Islet precursor cell (in vitro differentiated cells): ENCODE measurements at regions not wholly inside any gene's neighbourhood (a gene's known extent, or its start where the extent isn't known, plus 50 kb on each side); places are given as distances from the start of the nearest gene placed in this dataset.
"Not testable (repeated sequence)": the region's sequence is repeated elsewhere in the genome, so short reads cannot be mapped to it uniquely, and the experiment has no call there.

Source experiments
- DNase-seq: peaks from one replicate; pipeline ENCODE4 v3.0.0-alpha.2; 2018

DNA sequence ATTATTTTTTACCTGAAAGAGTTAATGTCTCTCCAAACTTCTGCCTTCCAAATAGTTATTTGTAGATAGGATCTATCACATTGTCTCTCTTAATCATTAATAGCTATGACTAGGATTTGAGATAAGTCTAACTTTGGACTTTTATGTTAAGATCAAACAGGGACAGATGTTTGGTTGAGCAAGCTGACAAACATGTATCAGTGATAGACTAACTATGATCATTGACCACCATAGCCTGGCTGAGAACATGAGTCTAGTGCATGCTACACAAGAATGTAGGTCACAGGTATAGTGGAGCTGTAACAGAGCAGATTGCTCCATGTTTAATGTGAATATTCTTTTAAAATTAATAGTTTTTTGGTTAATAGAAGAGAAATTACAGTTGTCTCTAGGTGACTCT, 52.0 kb downstream of the SYT15B start:
- not testable (repeated sequence) for DNase-seq

DNA sequence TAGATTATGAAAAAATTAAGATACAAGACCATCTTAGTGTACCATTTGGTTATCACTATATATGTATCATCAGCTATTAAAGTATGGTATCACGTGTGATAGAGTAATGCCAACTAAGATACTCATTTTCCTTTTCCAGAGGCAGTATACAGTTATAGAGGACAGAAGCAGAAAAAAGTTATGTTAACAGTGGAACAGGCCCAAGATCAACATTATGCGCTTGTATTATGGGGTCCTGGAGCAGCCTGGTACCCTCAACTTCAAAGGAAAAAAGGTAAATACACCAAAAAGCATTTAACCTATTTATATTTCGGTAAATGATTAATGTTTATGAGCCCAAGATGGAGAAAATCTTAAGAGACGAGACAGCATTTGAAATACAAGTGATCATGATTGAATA, 52.9 kb downstream of the SYT15B start:
- DNase-seq = not testable (repeated sequence)

DNA sequence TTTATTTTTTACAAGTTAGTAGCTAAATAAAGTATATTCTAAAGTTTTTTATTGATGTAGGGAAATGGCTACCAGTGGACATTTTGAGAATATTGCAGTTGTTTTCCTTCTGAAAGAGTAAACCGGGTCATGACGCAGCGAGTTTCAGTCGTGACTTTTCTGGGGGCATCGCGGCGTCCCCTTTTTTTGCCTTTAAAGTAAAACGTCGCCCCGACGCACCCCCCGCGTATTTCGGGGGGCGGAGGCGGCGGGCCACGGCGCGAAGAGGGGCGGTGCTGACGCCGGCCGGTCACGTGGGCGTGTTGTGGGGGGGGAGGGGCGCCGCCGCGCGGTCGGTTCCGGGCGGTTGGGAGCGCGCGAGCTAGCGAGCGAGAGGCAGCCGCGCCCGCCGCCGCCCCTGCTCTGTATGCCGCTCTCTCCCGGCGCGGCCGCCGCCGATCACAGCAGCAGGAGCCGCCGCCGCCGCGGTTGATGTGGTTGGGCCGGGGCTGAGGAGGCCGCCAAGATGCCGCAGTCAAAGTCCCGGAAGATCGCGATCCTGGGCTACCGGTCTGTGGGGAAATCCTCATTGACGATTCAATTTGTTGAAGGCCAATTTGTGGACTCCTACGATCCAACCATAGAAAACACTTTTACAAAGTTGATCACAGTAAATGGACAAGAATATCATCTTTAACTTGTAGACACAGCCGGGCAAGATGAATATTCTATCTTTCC, 57.5 kb downstream of the SYT15B start:
- DNase-seq = not testable (repeated sequence)

DNA sequence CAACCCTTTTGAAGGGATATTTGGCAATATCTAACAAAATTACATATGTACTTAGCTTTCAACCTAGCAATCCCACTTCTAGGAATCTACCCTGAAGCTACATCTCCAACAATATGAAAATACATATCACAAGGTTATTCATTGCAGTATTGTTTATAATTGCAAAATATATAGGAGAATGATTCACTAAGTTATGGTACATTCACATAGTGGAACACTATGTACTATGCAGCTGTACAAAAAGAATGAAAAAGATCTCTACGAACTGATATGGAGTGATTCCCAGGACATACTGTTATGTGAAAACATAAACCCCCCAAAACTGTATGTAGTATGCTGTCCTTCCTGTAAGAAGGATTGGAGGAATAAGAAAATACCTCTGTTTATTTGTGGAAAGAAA, 62.1 kb downstream of the SYT15B start:
- not testable (repeated sequence) for DNase-seq

DNA sequence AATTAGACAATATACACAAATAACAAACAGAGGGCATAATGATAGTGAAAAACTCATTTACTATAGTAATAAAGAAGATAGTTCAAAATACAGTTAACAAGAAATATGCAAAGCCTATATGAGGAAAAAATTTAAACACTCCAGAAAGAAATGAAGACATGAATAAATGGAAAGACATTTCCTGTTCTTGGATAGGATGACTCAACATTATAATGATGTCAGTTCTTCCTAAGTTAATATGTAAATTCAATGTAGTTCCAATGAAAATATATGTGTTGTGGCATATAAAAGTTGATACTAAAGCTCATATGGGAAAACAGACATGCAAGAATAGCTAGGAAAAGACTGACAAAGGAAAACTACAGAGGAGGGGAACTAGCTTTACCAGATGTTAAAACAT, 63.5 kb downstream of the SYT15B start:
- not testable (repeated sequence) for DNase-seq

DNA sequence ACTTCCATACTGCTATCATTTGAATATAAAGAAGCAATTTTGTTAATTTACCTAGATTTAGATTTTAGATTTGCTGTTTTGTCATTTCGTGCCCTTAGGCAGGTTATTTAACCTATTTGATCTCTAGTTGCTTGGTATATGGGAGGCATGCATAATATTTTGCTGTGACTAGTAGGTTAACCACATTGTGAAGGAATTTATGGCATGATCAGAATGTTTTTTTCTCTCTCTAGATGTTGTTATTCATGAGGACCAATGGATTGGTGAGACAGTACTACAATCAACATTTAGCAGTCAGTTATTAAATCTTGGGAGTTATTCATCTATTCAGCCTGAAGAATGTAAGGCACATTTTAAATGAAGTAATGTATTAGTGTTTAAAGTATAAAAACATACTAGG, 67.2 kb downstream of the SYT15B start:
- not testable (repeated sequence) for DNase-seq

DNA sequence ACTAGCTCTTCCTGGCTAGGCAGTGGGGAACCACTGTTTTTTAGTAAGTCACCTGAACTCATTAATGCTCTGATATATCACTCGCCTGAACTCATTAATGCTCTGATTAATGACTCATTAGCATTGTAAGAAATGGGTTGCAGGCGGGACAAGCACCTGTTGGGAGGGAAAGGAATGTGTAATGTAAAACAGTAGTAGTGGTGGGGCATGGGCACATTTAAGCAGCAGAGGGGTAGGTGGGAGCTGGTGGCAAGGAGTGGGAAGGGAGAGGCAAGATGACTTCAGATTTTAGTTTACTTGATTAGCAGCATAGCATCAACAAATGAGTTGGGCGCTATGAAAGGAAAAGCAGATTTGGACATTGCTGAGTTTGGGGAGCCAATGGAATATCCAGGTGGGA, 68.2 kb downstream of the SYT15B start:
- not testable (repeated sequence) for DNase-seq

DNA sequence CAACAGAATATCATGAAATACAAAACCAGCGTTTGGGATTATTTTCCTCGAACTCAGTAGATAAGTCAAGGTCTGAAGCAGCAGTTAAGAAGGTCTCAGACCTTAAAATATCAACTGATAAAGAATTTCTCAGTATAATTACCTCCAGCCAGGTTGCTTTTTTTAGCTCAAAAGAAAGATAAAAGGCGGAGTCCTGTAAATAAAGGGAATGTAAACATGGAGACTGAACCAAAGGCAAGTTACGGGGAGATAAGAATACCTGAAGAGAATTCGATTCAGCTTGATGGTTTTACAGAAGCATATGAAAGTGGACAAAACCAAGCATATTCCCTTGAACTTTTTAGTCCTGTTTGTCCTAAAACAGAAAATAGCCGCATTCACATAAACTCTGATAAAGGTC, 73.1 kb downstream of the SYT15B start:
- not testable (repeated sequence) for DNase-seq

DNA sequence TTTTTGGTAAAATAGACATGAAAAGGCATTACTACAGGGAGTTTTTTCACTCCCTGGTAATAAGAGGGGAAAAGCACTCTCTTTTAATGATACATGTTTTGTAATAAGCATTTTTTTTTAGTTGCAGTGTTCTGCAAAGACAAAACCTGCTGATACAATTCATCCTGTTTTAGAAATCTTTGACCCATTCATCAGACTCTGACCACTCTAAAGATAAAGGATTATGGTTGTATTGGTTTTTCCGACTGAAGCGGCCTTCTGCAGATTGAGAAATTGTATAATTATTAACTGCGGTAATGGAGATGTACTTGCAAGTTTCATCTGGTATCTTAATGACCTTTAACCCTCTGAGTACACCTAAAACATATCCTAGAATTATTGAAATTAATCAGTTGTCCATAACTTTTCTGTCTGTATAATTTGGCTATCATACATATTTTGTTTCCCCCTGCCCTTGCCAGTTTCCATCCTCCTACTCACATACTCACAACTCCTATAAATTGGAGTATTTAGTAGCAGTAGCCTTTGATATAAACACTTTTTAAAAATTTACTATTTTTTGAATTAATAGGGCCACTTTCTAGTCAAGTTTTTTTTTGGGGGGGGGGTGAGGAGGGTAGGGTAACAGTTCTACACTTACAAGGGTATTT, 79.4 kb downstream of the SYT15B start:
- DNase-seq = not testable (repeated sequence)

DNA sequence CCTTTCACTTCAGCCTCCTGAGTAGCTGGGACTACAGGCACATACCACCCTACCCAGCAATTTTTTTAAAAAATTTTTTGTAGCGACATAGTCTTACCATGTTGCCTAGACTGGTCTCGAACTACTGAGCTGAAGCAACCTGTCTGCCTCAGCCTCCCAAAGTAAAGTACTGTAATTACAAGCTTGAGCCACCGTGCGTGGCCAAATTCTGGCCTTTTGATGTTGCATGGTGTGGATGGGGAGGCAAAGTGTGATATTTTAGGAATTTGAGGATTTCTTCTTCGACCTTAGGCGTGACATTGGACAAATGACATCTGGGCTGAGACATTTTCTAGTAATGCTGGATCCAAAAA, 81.8 kb downstream of the SYT15B start:
- not testable (repeated sequence) for DNase-seq

DNA sequence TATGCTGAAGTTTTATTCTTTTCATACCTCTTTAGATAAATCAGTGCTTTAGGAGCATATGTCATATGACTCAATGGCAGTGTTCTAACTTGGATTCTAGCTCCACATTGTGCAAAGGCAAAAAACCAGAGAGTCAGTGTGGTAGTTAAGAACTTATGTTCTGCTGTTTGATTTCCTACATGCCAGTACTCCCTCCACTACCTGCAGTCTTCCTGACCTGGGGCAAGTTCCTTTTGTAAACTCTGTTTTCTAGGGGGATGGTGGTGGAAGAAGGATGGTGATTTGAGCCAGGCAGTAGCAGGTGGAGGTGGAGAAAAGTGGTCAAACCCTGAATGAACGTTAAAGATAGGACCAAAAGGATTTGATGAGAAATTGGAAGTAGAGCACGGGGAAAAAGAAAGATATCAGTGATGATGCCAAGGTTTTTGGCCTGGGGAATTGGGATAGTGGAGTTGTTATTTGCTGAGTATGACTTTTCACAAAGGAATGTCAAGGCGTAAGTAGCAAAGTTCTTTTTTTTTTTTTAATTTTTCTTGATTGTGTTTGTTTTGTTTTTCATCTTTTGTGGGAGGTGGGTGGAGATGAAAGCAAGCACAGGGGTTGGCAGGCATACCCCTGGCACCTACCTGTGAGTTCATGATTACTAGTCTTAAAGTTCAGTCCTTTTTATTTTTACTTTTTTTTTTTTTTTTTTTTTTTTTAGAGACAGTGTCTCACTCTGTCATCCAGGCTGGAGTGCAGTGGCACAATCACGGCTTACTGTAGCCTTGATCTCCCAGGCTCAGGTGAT, 82.3 kb downstream of the SYT15B start:
- not testable (repeated sequence) for DNase-seq

DNA sequence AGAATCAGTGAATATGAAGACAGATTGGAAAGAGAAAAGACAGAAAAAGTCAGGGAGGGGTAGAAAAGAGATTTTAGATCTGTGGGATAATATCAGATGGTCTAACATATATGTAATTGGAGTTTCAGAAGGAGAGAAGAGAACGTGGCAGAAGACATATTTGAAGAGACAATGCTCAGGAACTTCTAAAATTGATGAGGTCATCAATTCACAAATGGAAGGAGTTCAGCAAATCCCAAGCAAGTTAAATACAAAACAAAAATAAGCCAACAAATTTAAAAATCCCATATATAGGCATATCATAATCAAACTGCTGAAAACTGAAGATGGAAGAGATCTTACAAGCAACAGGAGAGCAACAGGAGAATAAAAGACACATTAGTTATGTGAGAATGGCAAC, 87.3 kb downstream of the SYT15B start:
- not testable (repeated sequence) for DNase-seq

DNA sequence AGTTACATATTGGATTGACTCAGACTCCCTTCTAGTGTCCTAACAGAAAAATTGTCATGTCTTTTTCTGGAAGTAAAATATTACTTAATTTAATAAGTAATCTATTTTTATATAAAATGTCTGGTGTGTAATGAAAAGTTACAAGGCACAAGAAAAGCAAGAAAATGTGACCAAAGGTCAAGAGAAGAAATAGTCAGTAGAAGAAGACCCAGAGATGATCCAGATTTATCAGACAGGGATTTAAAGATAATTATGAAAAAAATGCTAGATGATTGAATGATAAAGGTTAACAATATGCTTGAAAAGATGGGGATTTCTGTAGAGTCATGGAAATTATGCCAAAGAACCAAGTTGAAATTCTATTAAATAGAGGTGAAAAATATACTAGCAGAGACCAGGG, 87.8 kb downstream of the SYT15B start:
- DNase-seq = not testable (repeated sequence)

DNA sequence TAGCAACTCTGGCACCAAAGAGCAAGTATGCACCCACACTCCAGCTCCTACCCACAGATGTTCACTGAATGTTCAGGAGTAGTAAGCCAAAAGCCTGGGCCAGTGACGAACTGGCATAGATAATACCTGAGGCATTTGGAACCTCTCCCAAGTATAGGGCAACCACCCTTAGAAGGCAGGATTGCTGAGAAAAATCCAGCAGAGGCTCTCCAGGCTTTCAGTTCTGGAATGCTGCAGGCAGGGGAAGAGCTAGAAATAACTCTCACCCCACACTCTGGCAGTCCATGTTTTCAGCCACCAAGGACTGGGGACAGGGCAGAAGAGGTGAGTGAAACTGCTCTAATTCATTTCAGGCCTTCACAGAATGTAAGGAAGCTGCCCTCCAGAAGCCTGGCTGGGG, 90.3 kb downstream of the SYT15B start:
- DNase-seq = not testable (repeated sequence)

DNA sequence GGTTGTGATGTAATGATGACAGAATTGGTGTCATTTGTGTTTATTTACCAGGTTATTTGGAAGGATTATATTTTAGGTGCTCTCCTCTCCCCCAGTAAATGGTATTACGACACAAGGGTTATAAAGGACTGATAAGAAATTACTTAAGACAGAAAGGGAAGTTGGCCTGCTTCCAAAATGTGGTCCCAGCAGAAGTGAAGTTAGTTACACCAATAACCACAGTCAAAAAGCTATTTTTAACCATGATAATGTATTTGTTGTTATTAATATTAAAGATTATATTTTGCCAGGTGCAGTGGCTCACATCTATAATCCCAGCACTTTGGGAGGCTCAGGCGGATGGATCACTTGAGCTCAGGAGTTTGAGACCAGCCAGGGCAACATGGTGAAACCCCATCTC, 92.5 kb downstream of the SYT15B start:
- not testable (repeated sequence) for DNase-seq

DNA sequence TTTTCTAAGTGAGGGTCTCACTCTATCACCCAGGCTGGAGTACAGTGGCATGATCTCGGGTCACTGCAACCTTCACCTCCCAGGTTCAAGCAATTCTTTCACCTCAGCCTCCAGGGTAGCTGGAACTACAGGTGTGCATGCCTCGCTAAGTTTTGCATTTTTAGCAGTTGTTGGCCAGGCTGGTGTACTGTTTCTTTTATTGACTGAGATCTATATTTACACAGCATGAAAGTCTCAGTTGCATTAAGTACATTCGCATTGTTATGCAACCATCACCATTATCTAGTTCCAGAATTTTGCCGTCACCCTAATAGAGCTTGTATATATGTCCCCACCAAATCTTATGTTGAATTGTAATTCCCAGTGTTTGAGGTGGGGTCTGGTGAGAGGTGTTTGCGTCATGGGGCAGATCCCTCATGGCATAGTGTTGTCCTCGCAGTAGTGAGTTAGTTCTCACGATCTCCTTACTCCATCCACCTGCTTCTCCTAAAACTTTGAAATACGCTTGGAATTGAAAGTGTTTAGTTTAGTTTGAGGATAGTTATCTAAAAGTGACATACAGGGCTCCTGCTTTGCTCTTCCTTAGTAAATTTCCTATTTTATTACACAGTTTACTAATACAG, 101.3 kb downstream of the SYT15B start:
- not testable (repeated sequence) for DNase-seq

DNA sequence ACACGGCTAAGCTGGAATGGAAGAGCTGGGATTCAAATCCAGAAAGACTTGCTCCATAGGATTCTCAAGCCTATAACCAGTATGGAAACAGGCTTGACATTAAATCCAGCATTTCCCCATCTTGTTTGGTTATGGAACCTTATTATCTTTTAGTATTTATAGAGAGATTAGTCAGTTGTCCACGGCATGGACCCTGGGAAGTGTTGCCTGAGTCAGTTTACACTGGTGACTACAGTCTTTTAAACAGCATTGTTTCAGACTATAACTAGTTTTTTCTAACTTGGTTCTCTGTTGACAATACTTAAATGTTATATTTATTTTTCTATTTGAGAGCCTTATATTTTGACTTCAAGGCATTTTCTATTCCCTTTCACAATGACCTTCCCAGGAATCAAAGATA, 106.7 kb downstream of the SYT15B start:
- DNase-seq = not testable (repeated sequence)

DNA sequence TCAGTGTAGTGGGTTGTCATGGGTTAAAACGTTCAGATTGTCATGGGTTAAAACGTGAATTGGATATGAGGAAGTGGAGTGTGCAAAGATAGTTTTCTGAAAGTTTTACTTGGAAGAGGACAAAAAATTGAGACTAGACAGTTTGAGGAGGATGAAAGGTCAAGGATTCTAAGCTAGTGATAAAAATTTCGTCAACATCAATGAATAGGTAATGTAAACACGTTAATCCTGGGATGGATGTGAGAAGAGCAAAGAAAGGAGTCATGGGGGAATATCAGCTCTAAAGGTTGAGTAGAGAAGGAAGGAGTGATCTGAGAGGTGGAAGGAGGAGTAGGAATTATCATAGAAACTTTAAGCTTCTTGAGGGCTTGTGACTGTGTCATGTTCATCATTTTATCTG, 109.2 kb downstream of the SYT15B start:
- DNase-seq = not testable (repeated sequence)

DNA sequence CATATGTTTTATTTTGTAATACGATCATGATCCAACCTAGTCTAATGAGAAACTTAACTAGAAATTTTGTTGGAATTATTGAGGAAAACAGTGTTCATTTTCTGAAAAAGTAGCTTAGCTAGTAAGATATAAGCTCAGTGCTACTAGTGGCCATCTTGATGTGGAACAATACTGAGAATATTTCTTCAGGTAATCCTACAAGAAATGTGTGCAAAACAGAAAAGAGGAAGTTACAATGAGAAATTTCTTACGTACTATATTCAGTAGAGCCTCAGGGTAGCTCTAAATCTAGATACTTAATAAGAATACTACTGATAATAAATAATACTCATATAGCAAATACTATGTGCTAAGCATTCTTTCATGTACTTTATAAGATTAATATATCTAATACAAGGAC, 114.8 kb downstream of the SYT15B start:
- DNase-seq = not testable (repeated sequence)

DNA sequence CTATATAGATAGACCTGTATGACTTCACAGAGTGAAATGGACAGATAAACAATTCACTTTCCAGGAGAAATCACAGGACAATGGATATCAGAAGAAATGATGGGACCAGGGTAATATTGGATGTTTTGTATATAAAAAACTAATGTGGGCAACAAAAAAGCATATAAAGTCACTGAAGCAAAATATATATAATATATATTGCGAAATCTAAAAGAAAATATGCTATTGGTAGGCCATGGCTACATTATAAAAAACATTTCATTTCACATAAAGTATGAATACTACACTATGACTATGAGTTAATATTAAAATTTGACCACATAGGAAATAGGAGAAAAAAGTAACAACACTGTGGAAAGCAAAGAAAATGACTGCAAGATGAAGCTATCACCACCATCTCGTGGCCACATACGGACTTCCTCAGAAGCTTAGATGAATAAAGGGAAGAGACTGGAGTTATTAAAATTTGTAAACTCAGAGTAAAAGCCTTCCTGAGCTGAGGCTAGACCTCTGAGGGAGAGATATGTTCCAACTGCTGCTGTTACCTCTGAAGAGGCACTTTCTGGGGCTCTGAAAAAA, 115.8 kb downstream of the SYT15B start:
- not testable (repeated sequence) for DNase-seq

DNA sequence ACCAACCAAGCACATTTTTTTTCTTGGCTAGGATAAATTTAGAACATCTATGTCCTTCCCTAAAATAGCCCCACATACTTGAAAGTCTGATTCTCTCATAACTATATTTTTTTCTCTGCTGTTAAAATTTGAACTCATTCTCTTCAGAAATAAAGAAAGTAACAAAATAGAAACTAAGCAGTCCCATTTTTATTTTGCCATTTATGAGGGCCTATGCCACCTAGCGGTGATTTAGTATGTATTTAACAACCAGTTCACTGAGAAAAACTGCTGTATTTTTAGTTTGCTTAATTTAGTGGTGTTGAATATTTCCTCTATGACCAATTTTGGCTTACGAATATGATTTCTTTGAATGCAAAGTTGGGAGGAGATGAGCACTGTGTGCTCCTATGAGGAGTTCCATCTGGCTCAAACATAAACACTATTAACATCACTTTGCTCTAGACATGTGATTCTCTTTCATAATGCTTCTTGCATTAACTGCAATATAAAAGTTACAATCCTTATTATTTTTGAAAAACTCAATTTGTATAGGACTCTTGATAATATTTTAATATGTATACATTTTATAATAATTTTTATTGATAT, 116.6 kb downstream of the SYT15B start:
- DNase-seq = not testable (repeated sequence)

DNA sequence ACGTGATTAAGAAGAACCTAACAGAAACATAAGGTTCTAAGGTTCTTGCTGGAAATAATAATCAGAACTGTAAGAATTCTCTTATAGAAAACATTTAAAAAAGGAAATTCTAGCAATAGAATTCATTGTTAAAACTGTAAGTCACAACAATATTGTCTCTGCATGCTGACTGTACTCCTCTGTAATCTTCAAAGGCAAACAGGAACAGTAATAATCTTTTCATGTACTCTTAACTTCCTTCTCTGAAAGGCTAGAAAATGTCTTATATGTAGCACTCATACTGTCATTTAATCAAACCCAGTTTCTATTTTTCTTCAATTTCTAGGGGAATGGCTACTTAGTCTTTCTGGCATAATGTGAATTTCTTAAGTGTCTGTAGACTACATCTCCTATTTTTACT, 103.5 kb upstream of the AGAP9 start:
- DNase-seq = not testable (repeated sequence)

DNA sequence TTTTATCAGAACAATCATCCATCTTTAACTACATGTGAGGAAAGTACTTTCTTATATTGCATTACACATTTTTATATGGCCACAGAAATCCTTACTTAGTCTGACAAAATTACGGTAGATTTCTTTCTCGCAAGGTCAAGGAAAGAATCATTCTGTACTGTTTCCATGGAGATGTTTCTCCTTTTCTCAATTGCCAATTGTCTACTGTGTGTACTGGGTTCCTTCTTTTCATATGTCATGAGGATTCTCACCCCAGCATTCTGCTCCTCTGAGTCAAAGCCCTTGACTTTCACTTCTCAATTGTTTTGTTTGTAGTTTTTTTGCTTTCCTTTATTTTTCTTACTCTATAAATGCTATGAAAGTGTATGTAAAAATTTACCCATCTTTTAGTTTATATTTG, 99.3 kb upstream of the AGAP9 start:
- DNase-seq = not testable (repeated sequence)
